Astrocyte of the spinal cord (primary cell): ENCODE measurements at regions not wholly inside any gene's neighbourhood (a gene's known extent, or its start where the extent isn't known, plus 50 kb on each side); places are given as distances from the start of the nearest gene placed in this dataset.
A peak's percentile ranks its signal among the peaks of the same experiment; 100 is the strongest.

Experiments used
- DNase-seq: peaks from one replicate; pipeline ENCODE4 v3.0.0; 2011; ENCODE audit warnings: low read depth, low spot score
- H3K4me3 ChIP-seq: 2 replicates; pipeline ENCODE4 v1.5.1; 2011; ENCODE audit warnings: low read depth, mild to moderate bottlenecking, low read length, moderate library complexity
- in situ Hi-C: cut with HindIII; loops from 2 replicates; pipeline ENCODE4 v1.10.0; 2017; ENCODE audit warnings: low sequenced_read_pairs
- TF ChIP-seq, protein P1 (sequence below): IDR thresholded peaks from 2 replicates; pipeline ENCODE4 v1.5.1; 2012; ENCODE audit warnings: low read depth, mild to moderate bottlenecking, low read length, inconsistent platforms

DNA sequence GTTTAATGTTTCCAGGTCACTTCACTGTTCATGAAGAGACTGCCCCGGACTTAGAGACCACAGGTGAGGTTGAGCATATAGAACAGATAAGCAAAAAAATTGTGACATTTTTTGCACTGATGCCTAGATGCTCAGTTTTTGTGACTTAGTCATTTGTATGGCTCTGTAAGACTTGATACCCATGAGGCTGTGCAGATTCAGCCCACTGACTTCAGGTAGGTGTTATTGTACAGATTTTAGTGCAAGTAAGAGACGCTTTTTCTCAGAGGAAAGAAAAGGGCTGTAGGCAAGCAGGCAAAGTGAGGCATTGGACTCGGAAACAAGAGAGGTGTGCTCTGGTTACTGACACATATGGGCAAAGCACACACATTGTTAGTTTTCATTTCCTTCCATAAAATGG is 820.1 kb upstream of the SORCS1 start:
- DNase-seq: no peak
- TF ChIP-seq, protein P1, sequence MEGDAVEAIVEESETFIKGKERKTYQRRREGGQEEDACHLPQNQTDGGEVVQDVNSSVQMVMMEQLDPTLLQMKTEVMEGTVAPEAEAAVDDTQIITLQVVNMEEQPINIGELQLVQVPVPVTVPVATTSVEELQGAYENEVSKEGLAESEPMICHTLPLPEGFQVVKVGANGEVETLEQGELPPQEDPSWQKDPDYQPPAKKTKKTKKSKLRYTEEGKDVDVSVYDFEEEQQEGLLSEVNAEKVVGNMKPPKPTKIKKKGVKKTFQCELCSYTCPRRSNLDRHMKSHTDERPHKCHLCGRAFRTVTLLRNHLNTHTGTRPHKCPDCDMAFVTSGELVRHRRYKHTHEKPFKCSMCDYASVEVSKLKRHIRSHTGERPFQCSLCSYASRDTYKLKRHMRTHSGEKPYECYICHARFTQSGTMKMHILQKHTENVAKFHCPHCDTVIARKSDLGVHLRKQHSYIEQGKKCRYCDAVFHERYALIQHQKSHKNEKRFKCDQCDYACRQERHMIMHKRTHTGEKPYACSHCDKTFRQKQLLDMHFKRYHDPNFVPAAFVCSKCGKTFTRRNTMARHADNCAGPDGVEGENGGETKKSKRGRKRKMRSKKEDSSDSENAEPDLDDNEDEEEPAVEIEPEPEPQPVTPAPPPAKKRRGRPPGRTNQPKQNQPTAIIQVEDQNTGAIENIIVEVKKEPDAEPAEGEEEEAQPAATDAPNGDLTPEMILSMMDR: no peak
- in situ Hi-C loops: no loop called here
- no peak overlapping the region for H3K4me3 ChIP-seq

DNA sequence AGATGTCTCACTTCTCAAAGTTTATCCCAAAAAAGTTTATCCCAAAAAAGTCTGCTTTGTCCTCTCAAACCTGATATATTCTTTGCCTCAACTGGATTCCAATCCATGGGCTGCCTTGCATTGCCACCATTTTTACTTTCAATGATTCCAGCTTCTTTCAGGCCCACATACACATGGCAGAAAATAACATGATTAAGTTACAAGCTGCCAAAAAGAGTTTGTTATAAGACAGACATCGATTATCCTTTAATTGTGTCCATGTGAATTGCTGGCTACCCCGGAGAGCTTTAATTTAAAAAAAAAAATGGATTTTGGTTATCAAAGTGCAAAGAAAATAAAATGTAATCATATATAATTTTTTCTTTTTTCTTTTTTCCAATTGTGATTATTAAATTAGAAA is 819.6 kb upstream of the SORCS1 start:
- TF ChIP-seq, protein P1: no peak
- in situ Hi-C loops: no loop called here
- H3K4me3 ChIP-seq: no peak overlapping the region
- no peak for DNase-seq

DNA sequence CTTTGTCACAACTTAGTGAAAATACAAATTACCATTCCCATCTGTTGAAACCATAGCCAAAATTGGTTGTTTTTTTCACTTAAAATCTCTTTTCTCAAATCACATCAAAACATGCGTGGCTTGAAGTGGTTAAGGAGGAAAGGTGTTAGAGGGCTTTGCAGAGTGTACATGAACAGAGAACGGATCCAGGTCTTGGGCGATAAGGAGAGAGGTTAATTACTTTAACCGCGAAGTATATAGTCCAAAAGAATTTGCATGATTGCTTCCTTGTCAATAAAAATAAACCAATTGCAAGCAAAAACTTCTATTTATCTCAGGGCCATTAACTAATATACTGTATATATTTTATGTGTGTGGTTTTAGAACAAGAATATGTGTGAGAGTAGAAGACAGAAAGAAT is 813.9 kb upstream of the SORCS1 start:
- in situ Hi-C loops: no loop called here
- no peak for DNase-seq
- no peak overlapping the region for H3K4me3 ChIP-seq
- TF ChIP-seq, protein P1: no peak

DNA sequence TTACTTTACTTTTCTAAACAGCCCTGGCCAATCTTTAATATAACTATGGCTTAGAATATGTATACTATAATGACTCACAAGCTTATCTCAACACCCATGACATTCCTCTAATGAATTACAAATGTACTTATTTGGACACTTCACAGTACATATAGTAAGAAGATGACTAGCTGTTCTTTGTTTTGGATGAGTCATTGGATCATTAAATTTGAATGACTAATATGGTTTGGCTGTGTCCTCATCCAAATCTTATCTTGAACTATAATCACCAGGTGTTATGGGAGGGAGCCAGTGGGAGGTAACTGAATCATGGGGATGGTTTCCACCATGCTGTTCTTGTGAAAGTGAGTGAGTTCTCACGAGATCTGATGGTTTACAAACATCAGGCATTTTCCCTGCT is 807.5 kb upstream of the SORCS1 start:
- TF ChIP-seq, protein P1: no peak
- in situ Hi-C loops: no loop called here
- H3K4me3 ChIP-seq: no peak overlapping the region
- peak; percentile 83 for DNase-seq

DNA sequence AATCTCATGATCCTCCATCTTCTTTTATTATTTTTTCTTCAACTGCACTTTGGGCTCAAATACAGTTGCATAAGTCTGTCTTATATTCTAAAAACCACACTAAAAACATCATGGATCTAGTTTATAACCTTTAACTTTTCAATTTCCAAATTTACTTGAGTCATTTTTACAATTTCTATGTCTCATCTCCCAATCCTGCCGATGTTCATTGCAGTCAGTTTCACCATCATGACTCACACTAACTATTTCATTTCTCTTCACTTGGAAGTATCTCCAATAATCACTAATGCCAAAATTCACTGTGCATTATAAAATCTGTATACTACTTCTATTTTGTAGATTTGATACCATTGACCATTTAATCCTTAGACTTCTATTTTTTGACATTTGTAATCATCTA is 806.9 kb upstream of the SORCS1 start:
- in situ Hi-C loops: no loop called here
- TF ChIP-seq, protein P1: no peak
- no peak overlapping the region for H3K4me3 ChIP-seq
- peak; percentile 53 for DNase-seq

DNA sequence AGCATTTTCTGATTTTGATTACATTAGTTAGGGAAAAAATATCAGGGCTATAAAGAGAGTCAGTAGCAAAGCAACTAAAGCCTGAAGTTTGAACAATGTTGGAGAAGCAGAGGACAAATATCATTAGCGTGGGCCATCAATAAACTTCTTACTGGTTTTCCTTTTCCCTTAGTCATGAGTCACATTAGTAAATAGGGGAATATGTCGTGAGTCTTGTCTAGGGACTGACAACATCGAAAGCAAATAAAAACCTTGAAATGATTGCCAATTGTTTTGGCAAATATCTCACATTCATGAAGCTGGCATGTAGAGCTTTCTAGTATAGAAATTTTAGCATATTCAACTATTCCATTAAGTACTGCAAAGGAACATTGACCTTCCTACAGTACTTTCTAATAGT is 806.0 kb upstream of the SORCS1 start:
- TF ChIP-seq, protein P1: no peak
- DNase-seq: no peak
- in situ Hi-C loops: no loop called here
- no peak overlapping the region for H3K4me3 ChIP-seq

DNA sequence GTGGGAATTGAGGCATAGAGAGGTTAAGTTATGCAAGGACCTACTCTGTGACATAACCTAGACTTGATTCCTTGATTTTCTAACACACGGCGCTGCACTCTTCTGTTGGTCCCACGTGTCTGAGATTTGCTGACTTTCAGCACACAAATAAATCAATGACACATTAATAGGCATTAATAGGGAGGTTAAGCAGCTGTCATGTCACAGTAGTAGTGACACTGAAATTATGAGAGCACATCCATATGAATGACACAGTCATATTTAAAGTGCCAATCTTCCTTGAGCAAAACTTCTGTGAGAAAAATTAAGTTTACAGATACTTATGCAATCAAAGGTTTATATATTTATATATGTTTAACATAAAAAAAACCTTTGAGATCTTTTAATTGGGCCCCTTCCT is 805.4 kb upstream of the SORCS1 start:
- TF ChIP-seq, protein P1: no peak
- no peak overlapping the region for H3K4me3 ChIP-seq
- in situ Hi-C loops: no loop called here
- DNase-seq: no peak
